ENCODE measurements at regions not wholly inside any gene's neighbourhood (a gene's known extent, or its start where the extent isn't known, plus 50 kb on each side); places are given as distances from the start of the nearest gene placed in this dataset.

GRCh38 chr19:27792576-27793127, 1420.3 kb downstream of the UQCRFS1 start:
- TF ChIP-seq CTCF (conservative IDR thresholded peaks at IDR 0.05; ENCODE audit: low read depth, low read length): no peak
- DNase-seq (ENCODE audit: low read depth): peak; percentile 2
- H3K4me3 ChIP-seq (ENCODE audit: low read depth, low read length): peak overlapping the region; percentile 95

- TF ChIP-seq CTCF (conservative IDR thresholded peaks at IDR 0.05; ENCODE audit: low read depth, low read length): no peak
- DNase-seq (ENCODE audit: low read depth): no peak
- no peak overlapping the region for H3K4me3 ChIP-seq (ENCODE audit: low read depth, low read length)
Measured at GRCh38 chr19:27780367-27781075, 1432.4 kb downstream of the UQCRFS1 start.

GRCh38 chr19:27779954-27780353, 1433.0 kb downstream of the UQCRFS1 start:
- no peak for DNase-seq (ENCODE audit: low read depth)
- no peak for TF ChIP-seq CTCF (conservative IDR thresholded peaks at IDR 0.05; ENCODE audit: low read depth, low read length)
- H3K4me3 ChIP-seq (ENCODE audit: low read depth, low read length): no peak overlapping the region

- no peak overlapping the region for H3K4me3 ChIP-seq (ENCODE audit: low read depth, low read length)
- TF ChIP-seq CTCF (conservative IDR thresholded peaks at IDR 0.05; ENCODE audit: low read depth, low read length): peak; percentile 48
- peak; percentile 14 for DNase-seq (ENCODE audit: low read depth)
Measured at GRCh38 chr19:27777726-27778125, 1435.2 kb downstream of the UQCRFS1 start.

GRCh38 chr19:27777242-27777641, 1435.7 kb downstream of the UQCRFS1 start:
- no peak overlapping the region for H3K4me3 ChIP-seq (ENCODE audit: low read depth, low read length)
- no peak for TF ChIP-seq CTCF (conservative IDR thresholded peaks at IDR 0.05; ENCODE audit: low read depth, low read length)
- DNase-seq (ENCODE audit: low read depth): no peak

GRCh38 chr19:27776524-27776923, 1436.4 kb downstream of the UQCRFS1 start:
- no peak for TF ChIP-seq CTCF (conservative IDR thresholded peaks at IDR 0.05; ENCODE audit: low read depth, low read length)
- H3K4me3 ChIP-seq (ENCODE audit: low read depth, low read length): no peak overlapping the region
- peak; percentile 2 for DNase-seq (ENCODE audit: low read depth)

- no peak overlapping the region for H3K4me3 ChIP-seq (ENCODE audit: low read depth, low read length)
- TF ChIP-seq CTCF (conservative IDR thresholded peaks at IDR 0.05; ENCODE audit: low read depth, low read length): peak; percentile 71
- peak; percentile 78 for DNase-seq (ENCODE audit: low read depth)
Measured at GRCh38 chr19:27776020-27776419, 1436.9 kb downstream of the UQCRFS1 start.

All from choroid plexus epithelial cell (primary cell).